ENCODE measurements at regions not wholly inside any gene's neighbourhood (a gene's known extent, or its start where the extent isn't known, plus 50 kb on each side); places are given as distances from the start of the nearest gene placed in this dataset.
"Not testable (repeated sequence)": the region's sequence is repeated elsewhere in the genome, so short reads cannot be mapped to it uniquely, and the experiment has no call there.

DNA sequence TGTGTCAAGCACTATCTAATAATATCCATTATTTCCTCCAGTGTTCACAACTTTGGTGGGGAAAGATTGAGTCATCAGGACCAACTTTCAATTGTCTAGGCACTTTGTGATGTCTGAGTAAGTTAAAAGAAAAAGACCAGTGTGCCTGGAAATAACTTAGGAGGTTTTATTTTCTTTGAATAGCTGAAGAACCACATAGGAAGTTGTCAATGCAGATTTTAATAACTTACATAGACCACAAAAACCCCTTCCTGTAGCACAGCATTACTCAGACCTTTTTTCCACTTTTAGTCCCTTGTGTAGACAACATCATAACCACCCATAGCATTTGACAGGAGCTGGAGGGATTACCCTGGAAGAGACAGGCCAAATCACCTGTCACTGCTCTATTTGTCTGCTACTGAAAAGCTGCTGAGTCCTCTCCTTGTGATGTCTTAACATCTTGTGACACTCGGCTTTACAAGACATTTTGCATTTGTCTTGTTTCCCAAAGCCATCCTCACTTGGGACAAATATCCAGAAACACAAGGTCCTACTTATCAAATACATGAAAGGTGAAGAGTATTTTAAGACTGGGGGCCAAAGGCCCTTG, 241.5 kb upstream of the PTER start:
- ChIA-PET CTCF (no interaction called here), POLR2A (no interaction called here)
- Histone ChIP-seq H3K27me3 (ENCODE audit: control insufficient read depth, insufficient read depth, low read length) (no peaks in the 10 kb centered on the region), H3K4me3 (ENCODE audit: low read depth, low read length) (no peak overlapping the region), H3K36me3 (ENCODE audit: control insufficient read depth, insufficient read depth, low read length) (no peaks in the 10 kb centered on the region)
- TF ChIP-seq, protein P1, sequence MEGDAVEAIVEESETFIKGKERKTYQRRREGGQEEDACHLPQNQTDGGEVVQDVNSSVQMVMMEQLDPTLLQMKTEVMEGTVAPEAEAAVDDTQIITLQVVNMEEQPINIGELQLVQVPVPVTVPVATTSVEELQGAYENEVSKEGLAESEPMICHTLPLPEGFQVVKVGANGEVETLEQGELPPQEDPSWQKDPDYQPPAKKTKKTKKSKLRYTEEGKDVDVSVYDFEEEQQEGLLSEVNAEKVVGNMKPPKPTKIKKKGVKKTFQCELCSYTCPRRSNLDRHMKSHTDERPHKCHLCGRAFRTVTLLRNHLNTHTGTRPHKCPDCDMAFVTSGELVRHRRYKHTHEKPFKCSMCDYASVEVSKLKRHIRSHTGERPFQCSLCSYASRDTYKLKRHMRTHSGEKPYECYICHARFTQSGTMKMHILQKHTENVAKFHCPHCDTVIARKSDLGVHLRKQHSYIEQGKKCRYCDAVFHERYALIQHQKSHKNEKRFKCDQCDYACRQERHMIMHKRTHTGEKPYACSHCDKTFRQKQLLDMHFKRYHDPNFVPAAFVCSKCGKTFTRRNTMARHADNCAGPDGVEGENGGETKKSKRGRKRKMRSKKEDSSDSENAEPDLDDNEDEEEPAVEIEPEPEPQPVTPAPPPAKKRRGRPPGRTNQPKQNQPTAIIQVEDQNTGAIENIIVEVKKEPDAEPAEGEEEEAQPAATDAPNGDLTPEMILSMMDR (IDR thresholded peaks at IDR 0.05; ENCODE audit: insufficient read depth, low read depth, low read length): no peak
- DNase-seq (ENCODE audit: low read depth): no peak

DNA sequence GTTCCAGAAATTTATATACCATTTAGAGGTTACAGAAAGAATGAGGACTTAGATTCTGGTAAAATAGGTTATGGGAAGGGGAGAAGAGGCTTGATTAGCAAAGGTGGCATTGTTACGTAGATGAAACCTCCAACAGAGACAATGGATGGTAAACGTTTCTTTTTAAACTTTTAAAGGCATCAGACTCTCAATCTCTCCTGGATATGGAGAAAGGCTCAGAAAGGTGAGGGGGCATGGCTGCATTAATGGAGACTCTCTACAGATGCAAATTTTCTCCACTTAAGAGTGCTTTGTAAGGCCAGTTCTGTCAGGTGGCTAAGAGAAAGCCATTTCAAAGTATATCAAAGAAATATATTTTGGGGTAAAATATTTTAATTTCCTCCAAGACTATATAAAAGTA, 240.9 kb upstream of the PTER start:
- Histone ChIP-seq H3K36me3 (ENCODE audit: control insufficient read depth, insufficient read depth, low read length) (no peaks in the 10 kb centered on the region), H3K27me3 (ENCODE audit: control insufficient read depth, insufficient read depth, low read length) (no peaks in the 10 kb centered on the region), H3K4me3 (ENCODE audit: low read depth, low read length) (no peak overlapping the region)
- ChIA-PET CTCF (no interaction called here), POLR2A (no interaction called here)
- TF ChIP-seq, protein P1 (IDR thresholded peaks at IDR 0.05; ENCODE audit: insufficient read depth, low read depth, low read length): no peak
- DNase-seq (ENCODE audit: low read depth): no peak

DNA sequence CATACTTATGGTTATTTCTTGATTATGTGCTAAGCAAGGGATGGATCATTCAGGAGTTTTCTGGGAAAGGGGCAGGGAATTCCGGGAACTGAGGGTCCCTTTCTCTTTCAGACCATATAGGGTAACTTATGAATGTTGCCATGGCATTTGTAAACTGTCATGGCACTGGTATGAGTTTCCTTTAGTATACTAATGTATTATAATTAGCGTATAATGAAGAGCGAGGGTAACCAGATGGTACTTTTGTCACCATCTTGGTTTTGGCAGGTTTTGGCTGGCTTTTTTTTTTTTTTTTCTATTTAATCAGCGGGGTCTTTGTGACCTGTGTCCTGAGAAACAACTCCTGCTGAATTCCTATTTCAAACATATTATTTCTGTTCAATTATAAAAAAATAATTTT, 237.6 kb upstream of the PTER start:
- ChIA-PET POLR2A (no interaction called here), CTCF (interaction anchor here (1.0 kb wide), 1 partner anchor 17 kb away, joined by 3 read pairs; no protein-coding TSS in a partner anchor)
- Histone ChIP-seq H3K36me3 (ENCODE audit: control insufficient read depth, insufficient read depth, low read length) (no peaks in the 10 kb centered on the region), H3K27me3 (ENCODE audit: control insufficient read depth, insufficient read depth, low read length) (no peaks in the 10 kb centered on the region), H3K4me3 (ENCODE audit: low read depth, low read length) (no peak overlapping the region)
- no peak for DNase-seq (ENCODE audit: low read depth)
- TF ChIP-seq, protein P1 (IDR thresholded peaks at IDR 0.05; ENCODE audit: insufficient read depth, low read depth, low read length): no peak

GRCh38 chr10:16223618-16224017, 213.2 kb upstream of the PTER start:
- DNase-seq (ENCODE audit: low read depth); H3K36me3 ChIP-seq (ENCODE audit: control insufficient read depth, insufficient read depth, low read length); H3K27me3 ChIP-seq (ENCODE audit: control insufficient read depth, insufficient read depth, low read length); H3K4me3 ChIP-seq (ENCODE audit: low read depth, low read length); CTCF ChIA-PET; POLR2A ChIA-PET: not testable (repeated sequence)

DNA sequence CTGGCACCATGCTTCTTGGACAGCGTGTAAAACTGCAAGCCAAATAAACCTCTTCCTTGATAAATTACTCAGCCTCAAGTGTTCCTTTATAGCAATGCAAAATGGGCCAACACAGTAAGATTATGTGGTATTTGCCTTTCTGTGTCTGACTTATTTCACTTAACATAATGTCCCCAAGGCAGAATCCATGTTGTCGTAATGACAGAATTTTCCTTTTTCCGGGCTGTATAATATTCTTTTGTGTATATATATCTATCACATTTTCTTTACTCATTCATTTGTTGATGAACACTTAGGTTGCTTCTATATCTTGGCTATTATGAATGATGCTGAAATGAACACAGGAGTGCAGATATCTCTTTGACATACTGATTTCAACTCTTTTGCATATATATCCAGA, 209.1 kb upstream of the PTER start:
- no peak overlapping the region for H3K4me3 ChIP-seq (ENCODE audit: low read depth, low read length)
- CTCF ChIA-PET: no interaction called here
- no peaks in the 10 kb centered on the region for H3K36me3 ChIP-seq (ENCODE audit: control insufficient read depth, insufficient read depth, low read length)
- POLR2A ChIA-PET: no interaction called here
- no peak for DNase-seq (ENCODE audit: low read depth)
- H3K27me3 ChIP-seq (ENCODE audit: control insufficient read depth, insufficient read depth, low read length): no peaks in the 10 kb centered on the region
- TF ChIP-seq, protein P1 (IDR thresholded peaks at IDR 0.05; ENCODE audit: insufficient read depth, low read depth, low read length): no peak

DNA sequence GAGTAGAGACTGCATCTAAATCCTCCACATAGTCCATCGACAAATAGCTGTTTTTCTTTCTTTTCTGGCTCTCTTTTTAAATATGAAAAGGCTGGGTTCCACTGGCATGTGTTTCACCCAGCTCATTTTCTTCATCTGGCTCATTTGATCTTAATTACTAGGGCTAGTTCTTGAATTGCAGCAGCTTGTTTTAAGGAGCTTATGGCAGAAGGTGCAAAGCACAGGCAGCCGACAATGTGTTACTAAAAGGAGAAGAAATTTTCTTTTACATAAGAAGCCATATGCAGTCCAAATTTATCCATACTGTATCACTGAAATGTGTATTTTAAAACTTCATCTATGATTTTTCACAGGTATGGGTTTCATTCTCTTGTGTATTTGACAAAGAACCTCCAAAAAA, 205.6 kb upstream of the PTER start:
- TF ChIP-seq, protein P1 (IDR thresholded peaks at IDR 0.05; ENCODE audit: insufficient read depth, low read depth, low read length): no peak
- ChIA-PET CTCF (no interaction called here), POLR2A (interaction anchor here (0.5 kb wide), 1 partner anchor 17 kb away, joined by 4 read pairs; no protein-coding TSS in a partner anchor)
- Histone ChIP-seq H3K36me3 (ENCODE audit: control insufficient read depth, insufficient read depth, low read length) (no peaks in the 10 kb centered on the region), H3K27me3 (ENCODE audit: control insufficient read depth, insufficient read depth, low read length) (no peaks in the 10 kb centered on the region), H3K4me3 (ENCODE audit: low read depth, low read length) (no peak overlapping the region)
- no peak for DNase-seq (ENCODE audit: low read depth)
